ENCODE measurements at regions not wholly inside any gene's neighbourhood (a gene's known extent, or its start where the extent isn't known, plus 50 kb on each side); places are given as distances from the start of the nearest gene placed in this dataset.

DNA sequence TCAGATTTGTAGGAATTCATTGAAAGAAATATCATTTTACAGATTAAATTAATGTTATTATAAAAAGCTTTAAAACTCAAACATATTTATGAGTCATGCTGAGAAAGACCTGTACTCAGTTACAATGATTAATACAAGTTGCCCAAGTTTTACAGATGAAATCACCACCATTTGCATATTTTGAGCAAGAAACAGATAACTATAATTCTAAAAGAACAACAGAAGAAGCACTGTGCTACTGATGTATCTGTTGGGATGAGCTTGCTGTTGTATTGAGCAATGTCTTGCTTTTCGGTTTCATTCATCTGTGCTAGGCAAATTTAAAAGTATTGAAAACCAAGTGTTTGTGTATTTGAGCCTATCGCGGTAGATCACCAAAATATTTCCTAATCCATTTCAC lies 1589.1 kb upstream of the ZEB2 start:
- ATAC-seq (ENCODE audit: low FRiP score) (no peak), DNase-seq (ENCODE audit: low spot score) (no peak)
- TF ChIP-seq, protein P1, sequence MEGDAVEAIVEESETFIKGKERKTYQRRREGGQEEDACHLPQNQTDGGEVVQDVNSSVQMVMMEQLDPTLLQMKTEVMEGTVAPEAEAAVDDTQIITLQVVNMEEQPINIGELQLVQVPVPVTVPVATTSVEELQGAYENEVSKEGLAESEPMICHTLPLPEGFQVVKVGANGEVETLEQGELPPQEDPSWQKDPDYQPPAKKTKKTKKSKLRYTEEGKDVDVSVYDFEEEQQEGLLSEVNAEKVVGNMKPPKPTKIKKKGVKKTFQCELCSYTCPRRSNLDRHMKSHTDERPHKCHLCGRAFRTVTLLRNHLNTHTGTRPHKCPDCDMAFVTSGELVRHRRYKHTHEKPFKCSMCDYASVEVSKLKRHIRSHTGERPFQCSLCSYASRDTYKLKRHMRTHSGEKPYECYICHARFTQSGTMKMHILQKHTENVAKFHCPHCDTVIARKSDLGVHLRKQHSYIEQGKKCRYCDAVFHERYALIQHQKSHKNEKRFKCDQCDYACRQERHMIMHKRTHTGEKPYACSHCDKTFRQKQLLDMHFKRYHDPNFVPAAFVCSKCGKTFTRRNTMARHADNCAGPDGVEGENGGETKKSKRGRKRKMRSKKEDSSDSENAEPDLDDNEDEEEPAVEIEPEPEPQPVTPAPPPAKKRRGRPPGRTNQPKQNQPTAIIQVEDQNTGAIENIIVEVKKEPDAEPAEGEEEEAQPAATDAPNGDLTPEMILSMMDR (IDR thresholded peaks at IDR 0.05): no peak

GRCh38 chr2:146094185-146094584 lies 1574.3 kb upstream of the ZEB2 start:
- DNase-seq (ENCODE audit: low spot score) (no peak), ATAC-seq (ENCODE audit: low FRiP score) (no peak)
- TF ChIP-seq, protein P1 (IDR thresholded peaks at IDR 0.05): no peak

GRCh38 chr2:146081459-146081858 lies 1561.5 kb upstream of the ZEB2 start:
- ATAC-seq (ENCODE audit: low FRiP score): no peak
- DNase-seq (ENCODE audit: low spot score): no peak
- TF ChIP-seq, protein P1 (IDR thresholded peaks at IDR 0.05): no peak

- DNase-seq (ENCODE audit: low spot score) (no peak), ATAC-seq (ENCODE audit: low FRiP score) (no peak)
- TF ChIP-seq, protein P1 (IDR thresholded peaks at IDR 0.05): no peak
Measured at GRCh38 chr2:146080925-146081324, 1561.0 kb upstream of the ZEB2 start.

- TF ChIP-seq, protein P1 (IDR thresholded peaks at IDR 0.05): no peak
- no peak for ATAC-seq (ENCODE audit: low FRiP score)
Measured at GRCh38 chr2:146079216-146079615, 1559.3 kb upstream of the ZEB2 start.

DNA sequence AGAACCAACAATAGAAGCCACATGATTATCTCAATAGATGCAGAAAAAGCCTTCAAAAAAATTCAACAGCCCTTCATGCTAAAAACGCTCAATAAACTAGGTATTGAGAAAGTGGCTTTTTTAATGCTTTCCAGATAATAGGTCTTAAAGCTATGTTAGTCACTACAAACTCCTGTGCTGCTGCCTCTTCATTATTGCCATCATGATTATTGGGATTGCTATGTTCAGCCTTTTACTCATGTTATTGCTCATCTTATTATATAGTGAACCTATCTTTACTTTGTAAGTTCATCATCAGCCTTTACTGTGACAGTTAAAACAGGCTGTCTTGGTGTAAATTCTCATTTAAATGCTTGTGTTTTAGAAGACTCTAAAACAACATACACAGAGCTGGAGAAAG lies 1557.2 kb upstream of the ZEB2 start:
- DNase-seq (ENCODE audit: low spot score): no peak
- no peak for ATAC-seq (ENCODE audit: low FRiP score)
- TF ChIP-seq, protein P1 (IDR thresholded peaks at IDR 0.05): no peak

More at GRCh38 chr2:146079216-146079615, 1559.3 kb upstream of the ZEB2 start:
- no peak for DNase-seq (ENCODE audit: low spot score)

- no peak for DNase-seq (ENCODE audit: low spot score)
- ATAC-seq (ENCODE audit: low FRiP score): no peak
- TF ChIP-seq, protein P1 (IDR thresholded peaks at IDR 0.05): no peak
Measured at GRCh38 chr2:146068051-146068450, 1548.1 kb upstream of the ZEB2 start.

All from omental fat pad (tissue), 3 donors.